Islet precursor cell (in vitro differentiated cells): ENCODE measurements at regions not wholly inside any gene's neighbourhood (a gene's known extent, or its start where the extent isn't known, plus 50 kb on each side); places are given as distances from the start of the nearest gene placed in this dataset.
"Not testable (repeated sequence)": the region's sequence is repeated elsewhere in the genome, so short reads cannot be mapped to it uniquely, and the experiment has no call there.

Source experiments
- DNase-seq: peaks from one replicate; pipeline ENCODE4 v3.0.0-alpha.2; 2018

- no peak for DNase-seq
Observed at GRCh38 chr5:19169426-19169825, 818.6 kb downstream of the CDH18 start.

- DNase-seq, result no peak
Observed at GRCh38 chr5:19172926-19173470, 815.0 kb downstream of the CDH18 start.

- DNase-seq, result no peak
Observed at GRCh38 chr5:19175776-19176570, 812.0 kb downstream of the CDH18 start.

GRCh38 chr5:19179571-19179970 is 808.4 kb downstream of the CDH18 start:
- DNase-seq, result no peak

- no peak for DNase-seq
Observed at GRCh38 chr5:19189176-19189575, 798.8 kb downstream of the CDH18 start.

GRCh38 chr5:19193631-19194030 is 794.4 kb downstream of the CDH18 start:
- no peak for DNase-seq

- DNase-seq, result no peak
Observed at GRCh38 chr5:19196631-19197030, 791.4 kb downstream of the CDH18 start.

- no peak for DNase-seq
Observed at GRCh38 chr5:19200251-19200650, 787.7 kb downstream of the CDH18 start.

- DNase-seq, result no peak
Observed at GRCh38 chr5:19208397-19208796, 779.6 kb downstream of the CDH18 start.

- DNase-seq, result no peak
Observed at GRCh38 chr5:19210886-19211285, 777.1 kb downstream of the CDH18 start.

GRCh38 chr5:19229179-19229835 is 758.7 kb downstream of the CDH18 start:
- DNase-seq, result no peak

- no peak for DNase-seq
Observed at GRCh38 chr5:19233573-19233972, 754.4 kb downstream of the CDH18 start.

- DNase-seq, result no peak
Observed at GRCh38 chr5:19235101-19235584, 752.9 kb downstream of the CDH18 start.

- no peak for DNase-seq
Observed at GRCh38 chr5:19240170-19240569, 747.8 kb downstream of the CDH18 start.

- DNase-seq, result no peak
Observed at GRCh38 chr5:19241690-19242089, 746.3 kb downstream of the CDH18 start.

GRCh38 chr5:19246191-19246590 is 741.8 kb downstream of the CDH18 start:
- DNase-seq, result not testable (repeated sequence)

GRCh38 chr5:19247302-19247701 is 740.7 kb downstream of the CDH18 start:
- DNase-seq, result no peak

GRCh38 chr5:19256036-19256435 is 732.0 kb downstream of the CDH18 start:
- DNase-seq, result no peak

GRCh38 chr5:19258686-19259085 is 729.3 kb downstream of the CDH18 start:
- no peak for DNase-seq

GRCh38 chr5:19261879-19262278 is 726.1 kb downstream of the CDH18 start:
- DNase-seq, result no peak

GRCh38 chr5:19264821-19265220 is 723.2 kb downstream of the CDH18 start:
- DNase-seq, result no peak

- no peak for DNase-seq
Observed at GRCh38 chr5:19266791-19267190, 721.2 kb downstream of the CDH18 start.

- no peak for DNase-seq
Observed at GRCh38 chr5:19270153-19270552, 717.8 kb downstream of the CDH18 start.

GRCh38 chr5:19274578-19274977 is 713.4 kb downstream of the CDH18 start:
- DNase-seq, result no peak
